IPS DF 4.7 (cell line): ENCODE measurements at regions not wholly inside any gene's neighbourhood (a gene's known extent, or its start where the extent isn't known, plus 50 kb on each side); places are given as distances from the start of the nearest gene placed in this dataset.

Experiments
- DNase-seq: peaks from one replicate; pipeline ENCODE4 v3.0.0-alpha.2; 2013; ENCODE audit warnings: low spot score; ENCODE audit errors: extremely low read depth

GRCh38 chr14:42671636-42672035 is 1065.0 kb downstream of the LRFN5 start:
- no peak for DNase-seq

- no peak for DNase-seq
Observed at GRCh38 chr14:42665083-42665482, 1058.4 kb downstream of the LRFN5 start.

GRCh38 chr14:42664190-42664589 is 1057.5 kb downstream of the LRFN5 start:
- no peak for DNase-seq

- no peak for DNase-seq
Observed at GRCh38 chr14:42654707-42655106, 1048.0 kb downstream of the LRFN5 start.

GRCh38 chr14:42642787-42643186 is 1036.1 kb downstream of the LRFN5 start:
- DNase-seq = no peak

- DNase-seq = no peak
Observed at GRCh38 chr14:42633504-42634095, 1026.9 kb downstream of the LRFN5 start.

- no peak for DNase-seq
Observed at GRCh38 chr14:42629553-42629952, 1022.9 kb downstream of the LRFN5 start.

- no peak for DNase-seq
Observed at GRCh38 chr14:42628602-42629001, 1021.9 kb downstream of the LRFN5 start.

DNA sequence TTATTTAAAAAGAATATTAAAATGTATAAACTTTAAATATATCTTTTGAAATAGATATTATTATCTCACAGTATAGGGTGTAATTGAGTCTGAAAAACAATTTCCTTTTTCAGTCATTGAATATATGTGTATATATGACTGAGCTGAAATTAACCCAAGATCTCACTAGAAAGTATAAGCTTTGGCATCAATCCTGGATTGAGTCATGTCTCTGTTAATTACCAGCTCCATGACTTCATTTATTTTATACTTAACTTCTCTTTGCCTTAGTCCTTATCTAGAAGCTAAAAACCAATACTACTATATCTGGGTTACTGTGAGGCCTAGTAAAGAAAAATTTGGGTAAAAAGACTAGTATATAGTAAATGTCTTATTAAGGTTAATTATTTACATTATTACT is 1020.3 kb downstream of the LRFN5 start:
- no peak for DNase-seq

- no peak for DNase-seq
Observed at GRCh38 chr14:42624980-42625761, 1018.5 kb downstream of the LRFN5 start.

- DNase-seq = no peak
Observed at GRCh38 chr14:42617005-42617404, 1010.3 kb downstream of the LRFN5 start.

DNA sequence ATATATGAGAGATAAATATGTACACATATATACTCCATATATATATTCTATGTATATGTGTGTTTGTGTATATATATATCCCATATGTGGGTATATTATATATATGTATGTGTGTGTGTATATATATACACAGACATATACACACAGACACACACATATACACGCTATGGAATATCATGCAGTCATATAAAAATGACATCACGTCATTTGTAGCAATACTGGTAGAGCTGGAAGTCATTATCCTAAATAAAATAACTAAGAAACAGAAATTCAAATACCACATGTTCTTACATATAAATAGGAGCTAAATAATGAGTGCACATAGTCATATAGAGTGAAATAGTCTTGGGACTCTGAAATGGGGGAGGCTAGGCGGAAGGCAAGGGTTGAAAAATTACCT is 1000.2 kb downstream of the LRFN5 start:
- no peak for DNase-seq

DNA sequence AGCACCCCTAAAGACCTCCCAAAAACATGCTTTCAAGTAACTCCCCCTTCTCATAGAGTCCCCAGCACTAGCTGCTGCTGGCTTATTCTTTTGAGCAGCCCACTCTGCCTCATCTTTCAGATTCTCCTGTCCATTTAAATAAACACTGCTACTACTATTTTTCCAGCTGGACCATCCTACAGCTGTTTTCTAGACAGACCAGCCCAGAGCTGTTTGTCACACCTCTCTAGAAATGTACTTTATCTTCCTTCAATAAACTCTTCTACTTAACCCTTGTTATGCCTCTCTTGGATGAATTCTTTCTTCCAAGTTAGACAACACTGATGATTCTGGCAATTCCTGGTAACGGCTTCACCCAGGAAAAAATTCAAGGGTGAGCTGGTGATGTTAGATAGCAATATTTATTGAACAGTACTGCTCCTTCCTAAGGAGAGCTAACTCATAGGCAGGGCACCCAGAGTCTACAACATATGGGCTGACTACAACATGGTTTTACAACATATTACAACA is 995.7 kb downstream of the LRFN5 start:
- no peak for DNase-seq

- no peak for DNase-seq
Observed at GRCh38 chr14:42572032-42572431, 965.4 kb downstream of the LRFN5 start.

DNA sequence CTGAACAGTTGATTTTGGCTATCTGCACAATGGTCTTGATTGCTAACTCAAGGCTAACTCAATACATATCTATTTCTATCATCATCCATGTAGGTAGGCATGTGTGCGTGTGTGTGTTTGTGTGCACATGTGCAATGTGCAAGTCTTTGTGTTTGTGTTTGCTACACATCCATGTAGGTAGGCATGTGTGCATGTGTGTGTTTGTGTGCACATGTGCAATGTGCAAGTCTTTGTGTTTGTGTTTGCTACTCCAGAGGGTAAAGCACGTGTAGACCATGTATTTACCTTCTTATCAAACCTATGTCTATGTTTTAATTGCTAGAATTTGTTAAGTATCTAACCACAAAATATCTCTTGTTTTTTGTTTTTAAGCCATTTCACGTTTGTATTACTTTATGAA is 962.6 kb downstream of the LRFN5 start:
- DNase-seq = no peak

- DNase-seq = no peak
Observed at GRCh38 chr14:42565556-42565955, 958.9 kb downstream of the LRFN5 start.

DNA sequence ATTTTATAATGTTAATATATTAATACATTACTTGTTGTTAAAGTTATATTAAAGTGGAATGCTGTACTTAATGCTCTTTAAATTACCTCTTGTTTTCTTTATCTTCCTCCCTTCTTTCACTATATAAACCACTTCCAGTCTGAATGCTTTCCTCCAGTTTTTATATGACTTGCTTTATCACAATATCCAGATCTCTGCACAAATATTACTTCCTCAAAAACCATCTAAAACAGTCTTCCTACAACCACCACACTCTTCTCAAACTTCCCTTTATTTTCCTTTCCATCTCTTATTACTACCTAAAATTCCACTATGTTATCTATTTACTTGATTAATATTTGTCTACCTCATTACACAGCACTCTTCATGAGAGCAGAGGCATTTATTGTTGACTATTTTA is 956.6 kb downstream of the LRFN5 start:
- DNase-seq = no peak

DNA sequence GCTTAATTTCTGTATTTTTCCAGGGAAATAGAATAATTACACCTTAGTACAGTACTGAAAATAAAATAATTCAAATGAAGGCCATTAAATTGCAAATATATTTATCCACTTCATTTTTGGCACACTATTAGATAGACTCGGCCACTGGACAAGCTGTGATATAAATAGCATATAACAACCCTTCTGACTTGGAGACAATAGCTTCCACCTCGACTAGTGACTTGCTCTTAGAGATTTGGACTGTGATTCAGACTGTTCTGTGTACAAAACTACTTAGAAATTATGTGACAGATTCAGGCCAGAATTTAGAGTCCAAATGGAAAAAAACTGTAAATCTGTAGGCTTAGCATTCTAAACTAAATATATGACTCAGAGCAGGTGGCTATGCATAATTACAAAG is 949.9 kb downstream of the LRFN5 start:
- no peak for DNase-seq

- no peak for DNase-seq
Observed at GRCh38 chr14:42555365-42555764, 948.7 kb downstream of the LRFN5 start.

DNA sequence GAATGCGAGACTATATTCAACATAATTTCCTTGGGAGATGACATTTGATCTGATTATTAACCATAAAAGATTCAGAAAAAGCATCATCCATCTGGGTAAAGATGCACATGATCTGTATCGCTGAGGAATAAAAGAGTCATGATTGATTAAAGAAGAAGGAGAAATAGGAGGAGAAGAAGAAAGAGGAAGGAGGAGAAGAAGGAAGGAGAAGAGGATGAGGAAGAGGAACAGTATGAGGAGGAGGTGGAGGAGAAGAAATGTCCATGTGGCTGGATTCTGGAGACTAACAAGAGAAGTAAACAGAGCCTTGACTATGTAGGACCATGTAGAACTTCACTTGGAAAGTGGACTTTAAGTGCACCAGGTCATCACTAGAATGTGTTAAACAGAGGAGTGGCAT is 947.4 kb downstream of the LRFN5 start:
- no peak for DNase-seq

- no peak for DNase-seq
Observed at GRCh38 chr14:42550310-42550709, 943.6 kb downstream of the LRFN5 start.

DNA sequence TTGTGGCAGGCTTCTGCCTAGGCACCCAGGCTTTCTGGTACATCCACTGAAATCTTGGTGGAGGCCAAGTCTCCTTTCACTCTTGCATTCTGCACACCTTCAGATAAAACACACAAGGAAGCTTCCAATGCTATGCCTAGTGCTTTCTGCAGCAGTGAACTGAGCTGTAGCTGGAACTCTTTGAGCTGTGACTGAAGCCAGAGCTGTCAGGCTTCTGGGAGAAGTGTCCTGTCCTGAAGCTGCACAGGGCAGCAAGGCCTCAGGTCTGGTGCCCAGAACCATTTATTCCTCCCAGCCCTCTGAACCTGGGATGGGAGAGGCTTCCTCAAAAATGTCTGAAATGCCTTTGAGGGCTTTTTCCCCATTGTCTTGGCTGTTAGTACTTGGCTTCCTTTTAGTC is 941.7 kb downstream of the LRFN5 start:
- DNase-seq = no peak

GRCh38 chr14:42545636-42546035 is 939.0 kb downstream of the LRFN5 start:
- DNase-seq = no peak
